T-helper 2 cell treated with Interferon-gamma antibody and Interleukin-4, amounts not matched to agents 5 μg/mL and 100 μg/mL, for 36 hours (primary cell): ENCODE measurements at regions not wholly inside any gene's neighbourhood (a gene's known extent, or its start where the extent isn't known, plus 50 kb on each side); places are given as distances from the start of the nearest gene placed in this dataset.
A peak's percentile ranks its signal among the peaks of the same experiment; 100 is the strongest.
"Not testable (repeated sequence)": the region's sequence is repeated elsewhere in the genome, so short reads cannot be mapped to it uniquely, and the experiment has no call there.

Experiments used
- DNase-seq: peaks from one replicate; pipeline ENCODE4 v3.0.0; 2021; ENCODE audit warnings: low spot score
- H3K27ac Mint-ChIP-seq: one replicate; pipeline ENCODE4 v1.8.0; 2021; ENCODE audit warnings: mild to moderate bottlenecking, mixed read lengths
- H3K27me3 Mint-ChIP-seq: one replicate; pipeline ENCODE4 v1.8.0; 2021; ENCODE audit warnings: low read depth, mixed read lengths
- H3K36me3 Mint-ChIP-seq: one replicate; pipeline ENCODE4 v1.8.0; 2021; ENCODE audit warnings: low read depth, mixed read lengths
- H3K4me1 Mint-ChIP-seq: one replicate; pipeline ENCODE4 v1.8.0; 2021; ENCODE audit warnings: low read depth, mixed read lengths
- H3K4me3 Mint-ChIP-seq: one replicate; pipeline ENCODE4 v1.8.0; 2022; ENCODE audit warnings: mild to moderate bottlenecking, moderate library complexity, mixed read lengths
- H3K9me3 Mint-ChIP-seq: one replicate; pipeline ENCODE4 v1.8.0; 2021; ENCODE audit warnings: mixed read lengths

DNA sequence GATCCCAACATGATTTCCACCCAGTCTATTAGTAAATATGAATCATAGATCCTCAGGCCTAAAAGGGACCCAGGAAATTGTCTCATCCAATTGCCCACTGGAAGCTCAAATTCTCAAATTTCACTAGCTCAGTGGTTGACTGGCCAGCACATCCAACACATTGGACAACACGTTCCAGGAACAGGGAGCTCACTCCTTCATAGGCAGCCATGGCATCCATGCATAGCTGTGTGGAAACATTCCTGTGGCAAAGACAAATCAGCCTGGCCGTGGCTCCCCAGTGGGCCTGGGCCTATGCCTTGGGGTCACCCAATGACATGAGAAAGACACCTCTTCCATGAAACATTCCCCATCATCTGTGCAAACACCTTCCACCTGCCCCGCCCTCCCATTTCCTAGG lies 261.1 kb downstream of the ANAPC1 start:
- DNase-seq: no peak
- peaks cover 26% of the 10 kb centered on the region for H3K27me3 Mint-ChIP-seq
- no peak overlapping the region for H3K4me3 Mint-ChIP-seq
- H3K9me3 Mint-ChIP-seq: peaks cover 13% of the 10 kb centered on the region
- no peak overlapping the region for H3K27ac Mint-ChIP-seq
- peaks cover 13% of the 10 kb centered on the region for H3K36me3 Mint-ChIP-seq
- peaks cover 32% of the 10 kb centered on the region for H3K4me1 Mint-ChIP-seq

DNA sequence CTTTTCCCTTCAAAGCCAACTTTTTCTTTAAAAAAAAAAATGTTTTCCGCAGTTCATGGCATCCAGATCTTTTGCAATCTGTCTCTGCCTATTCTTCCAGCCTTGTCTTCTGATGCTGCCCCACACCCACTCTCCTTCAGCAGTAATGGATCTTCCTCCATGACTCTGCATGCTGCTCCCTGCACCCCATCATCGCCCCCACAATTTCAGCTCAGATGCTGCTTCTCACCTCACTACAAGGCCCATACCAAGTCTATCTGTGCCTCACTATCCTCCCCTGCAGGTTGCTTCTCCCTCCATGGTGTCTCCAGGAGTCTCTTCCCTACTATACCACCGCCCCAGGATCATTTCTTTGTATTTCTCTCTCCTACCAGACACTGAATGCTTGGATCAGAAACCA lies 260.6 kb downstream of the ANAPC1 start:
- Mint-ChIP-seq H3K4me3 (no peak overlapping the region), H3K4me1 (peaks cover 32% of the 10 kb centered on the region), H3K36me3 (peaks cover 15% of the 10 kb centered on the region), H3K27me3 (peaks cover 28% of the 10 kb centered on the region), H3K27ac (no peak overlapping the region), H3K9me3 (peaks cover 18% of the 10 kb centered on the region)
- no peak for DNase-seq

DNA sequence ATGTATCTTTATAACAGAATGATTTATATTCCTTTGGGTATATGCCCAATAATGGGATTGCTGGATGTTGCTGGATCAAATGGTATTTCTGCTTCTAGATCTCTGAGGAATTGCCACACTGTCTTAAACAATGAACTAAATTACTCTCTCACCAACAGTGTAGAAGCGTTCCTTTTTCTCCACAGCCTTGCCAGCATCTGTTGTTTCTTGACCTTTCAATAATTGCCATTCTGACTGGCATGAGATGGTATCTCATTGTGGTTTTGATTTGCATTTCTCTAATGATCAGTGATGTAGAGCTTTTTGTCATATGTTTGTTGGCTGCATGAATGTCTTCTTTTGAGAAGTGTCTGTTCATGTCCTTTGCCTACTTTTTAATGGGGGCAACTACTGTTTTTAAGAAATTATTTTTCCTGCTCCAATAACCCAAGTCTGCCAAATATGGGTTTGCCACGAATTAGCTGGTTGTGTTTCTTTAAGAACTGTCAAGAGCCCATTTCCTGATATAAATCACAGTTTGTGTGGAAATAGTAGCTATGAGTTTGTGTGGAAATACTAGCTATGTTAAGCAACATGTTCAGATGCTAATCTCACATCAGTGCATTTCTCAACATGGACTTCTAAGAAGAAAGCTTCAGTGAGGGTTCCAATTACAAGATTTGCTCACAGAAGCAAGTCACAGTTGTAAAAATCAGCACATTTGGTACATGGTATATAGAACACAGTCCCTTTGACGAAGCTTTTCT lies 259.4 kb downstream of the ANAPC1 start:
- peaks cover 32% of the 10 kb centered on the region for H3K4me1 Mint-ChIP-seq
- no peak for DNase-seq
- H3K36me3 Mint-ChIP-seq: peaks cover 20% of the 10 kb centered on the region
- peaks cover 28% of the 10 kb centered on the region for H3K9me3 Mint-ChIP-seq
- H3K4me3 Mint-ChIP-seq: peak overlapping the region; percentile 63
- H3K27me3 Mint-ChIP-seq: peaks cover 27% of the 10 kb centered on the region
- H3K27ac Mint-ChIP-seq: peak overlapping the region; percentile 24

DNA sequence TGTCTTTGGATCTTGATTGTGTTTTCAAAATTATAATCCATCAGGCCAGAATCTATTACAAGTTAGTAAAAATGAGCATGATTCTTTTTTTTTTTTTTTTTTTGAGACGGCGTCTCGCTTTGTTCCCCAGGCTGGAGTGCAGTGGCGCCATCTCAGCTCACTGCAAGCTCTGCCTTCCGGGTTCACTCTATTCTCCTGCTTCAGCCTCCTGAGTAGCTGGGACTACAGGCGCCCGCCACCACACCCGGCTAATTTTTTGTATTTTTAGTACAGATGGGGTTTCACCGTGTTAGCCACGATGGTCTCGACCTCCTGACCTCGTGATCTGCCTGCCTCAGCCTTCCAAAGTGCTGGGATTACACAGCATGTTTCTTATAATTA lies 258.8 kb downstream of the ANAPC1 start:
- H3K9me3 Mint-ChIP-seq: peaks cover 33% of the 10 kb centered on the region
- peaks cover 25% of the 10 kb centered on the region for H3K27me3 Mint-ChIP-seq
- peaks cover 20% of the 10 kb centered on the region for H3K36me3 Mint-ChIP-seq
- not testable (repeated sequence) for DNase-seq
- H3K27ac Mint-ChIP-seq: peak overlapping the region; percentile 90
- peaks cover 32% of the 10 kb centered on the region for H3K4me1 Mint-ChIP-seq
- H3K4me3 Mint-ChIP-seq: peak overlapping the region; percentile 63

DNA sequence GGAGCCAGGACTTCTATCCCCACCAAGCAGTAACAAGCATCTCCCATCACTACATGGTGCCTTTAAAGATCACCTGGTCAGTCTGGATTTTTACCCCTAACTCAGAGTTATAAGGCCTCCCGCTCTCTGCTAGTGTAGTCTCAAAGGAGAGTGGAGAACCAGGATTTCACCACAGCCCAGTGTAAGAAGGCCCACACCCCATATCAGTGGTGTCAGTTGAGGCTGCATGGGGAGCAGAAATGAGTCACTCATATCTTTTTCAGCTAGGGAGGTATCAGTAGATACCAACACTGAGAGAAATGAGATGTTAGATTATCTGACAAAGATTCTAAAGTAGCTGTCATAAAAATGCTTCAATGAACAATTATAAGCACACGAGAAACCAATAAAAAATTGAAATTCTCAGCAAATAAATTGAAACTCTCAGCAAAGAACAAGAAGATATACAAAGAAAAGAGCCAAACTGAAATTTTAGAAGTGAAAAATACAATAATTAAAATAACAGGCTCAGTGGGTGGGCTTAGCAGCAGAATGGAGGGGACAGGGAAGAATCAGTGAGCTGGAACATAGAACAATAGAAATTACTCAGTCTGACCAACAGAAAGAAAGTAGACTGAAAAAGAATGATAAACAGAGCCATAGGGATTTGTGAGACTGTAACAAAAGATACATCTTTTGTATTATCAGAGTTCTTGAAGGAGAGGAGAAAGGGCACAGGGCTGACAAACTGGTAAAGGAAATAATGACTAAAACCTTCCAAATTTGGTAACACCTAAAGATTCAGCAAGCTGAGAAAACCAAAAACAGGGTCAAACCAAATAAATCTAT lies 257.7 kb downstream of the ANAPC1 start:
- Mint-ChIP-seq H3K4me3 (peak overlapping the region; percentile 62), H3K27ac (peak overlapping the region; percentile 90), H3K4me1 (peaks cover 32% of the 10 kb centered on the region), H3K9me3 (peaks cover 40% of the 10 kb centered on the region), H3K27me3 (peaks cover 20% of the 10 kb centered on the region), H3K36me3 (peaks cover 25% of the 10 kb centered on the region)
- peak; percentile 65 for DNase-seq

- peaks cover 20% of the 10 kb centered on the region for H3K27me3 Mint-ChIP-seq
- peak overlapping the region; percentile 90 for H3K27ac Mint-ChIP-seq
- peaks cover 25% of the 10 kb centered on the region for H3K36me3 Mint-ChIP-seq
- H3K4me3 Mint-ChIP-seq: peak overlapping the region; percentile 62
- DNase-seq: no peak
- peaks cover 40% of the 10 kb centered on the region for H3K9me3 Mint-ChIP-seq
- H3K4me1 Mint-ChIP-seq: peaks cover 32% of the 10 kb centered on the region
Observed at GRCh38 chr2:111626865-111627163, 257.2 kb downstream of the ANAPC1 start.

DNA sequence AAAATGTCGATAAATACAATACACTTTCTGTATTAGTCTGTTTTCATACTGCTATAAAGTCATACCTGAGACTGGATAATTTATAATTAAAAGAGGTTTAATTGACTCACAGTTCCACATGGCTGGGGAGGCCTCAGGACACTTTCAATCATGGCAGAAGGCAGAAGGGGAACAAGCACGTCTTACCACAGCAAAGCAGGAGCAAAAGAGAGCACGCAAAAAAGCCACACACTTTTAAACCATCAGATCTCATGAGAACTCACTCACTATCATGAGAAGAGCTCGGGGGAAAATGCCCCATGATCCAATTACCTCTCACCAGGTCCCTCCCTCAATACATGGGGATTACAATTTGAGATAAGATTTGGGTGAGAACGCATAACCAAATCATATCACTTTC lies 256.7 kb downstream of the ANAPC1 start:
- H3K4me1 Mint-ChIP-seq: peaks cover 32% of the 10 kb centered on the region
- no peak overlapping the region for H3K4me3 Mint-ChIP-seq
- no peak for DNase-seq
- H3K36me3 Mint-ChIP-seq: peaks cover 25% of the 10 kb centered on the region
- peaks cover 40% of the 10 kb centered on the region for H3K9me3 Mint-ChIP-seq
- H3K27ac Mint-ChIP-seq: no peak overlapping the region
- H3K27me3 Mint-ChIP-seq: peaks cover 20% of the 10 kb centered on the region

DNA sequence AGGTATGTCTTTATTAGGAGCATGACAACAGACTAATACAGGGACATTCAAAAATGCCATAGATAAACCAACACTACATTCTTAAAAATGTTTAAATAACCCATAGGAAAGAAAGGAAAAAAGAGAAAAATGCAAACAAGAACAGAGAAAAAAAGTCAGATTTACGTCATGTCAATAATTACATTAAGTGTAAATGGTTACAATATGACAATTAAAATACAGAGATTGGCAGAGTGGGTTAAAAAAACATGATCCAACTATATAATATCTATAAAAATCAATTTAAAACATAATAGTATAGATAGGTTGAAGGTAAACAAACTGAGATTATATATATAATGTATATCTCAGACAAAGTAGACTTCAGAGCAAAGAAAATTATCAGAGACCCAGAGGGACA lies 255.8 kb downstream of the ANAPC1 start:
- H3K4me3 Mint-ChIP-seq: no peak overlapping the region
- peaks cover 20% of the 10 kb centered on the region for H3K27me3 Mint-ChIP-seq
- H3K4me1 Mint-ChIP-seq: peaks cover 42% of the 10 kb centered on the region
- H3K27ac Mint-ChIP-seq: no peak overlapping the region
- no peak for DNase-seq
- peaks cover 25% of the 10 kb centered on the region for H3K36me3 Mint-ChIP-seq
- peaks cover 40% of the 10 kb centered on the region for H3K9me3 Mint-ChIP-seq

GRCh38 chr2:111629983-111630382 lies 254.0 kb downstream of the ANAPC1 start:
- H3K4me1 Mint-ChIP-seq: peaks cover 40% of the 10 kb centered on the region
- peaks cover 29% of the 10 kb centered on the region for H3K36me3 Mint-ChIP-seq
- peaks cover 16% of the 10 kb centered on the region for H3K27me3 Mint-ChIP-seq
- DNase-seq: no peak
- no peak overlapping the region for H3K4me3 Mint-ChIP-seq
- peaks cover 40% of the 10 kb centered on the region for H3K9me3 Mint-ChIP-seq
- H3K27ac Mint-ChIP-seq: no peak overlapping the region

GRCh38 chr2:111632661-111633060 lies 251.3 kb downstream of the ANAPC1 start:
- peak; percentile 27 for DNase-seq
- Mint-ChIP-seq H3K27me3 (peaks cover 34% of the 10 kb centered on the region), H3K36me3 (peaks cover 20% of the 10 kb centered on the region), H3K4me1 (peaks cover 25% of the 10 kb centered on the region), H3K9me3 (peaks cover 41% of the 10 kb centered on the region), H3K27ac (peak overlapping the region; percentile 5), H3K4me3 (peak overlapping the region; percentile 47)

DNA sequence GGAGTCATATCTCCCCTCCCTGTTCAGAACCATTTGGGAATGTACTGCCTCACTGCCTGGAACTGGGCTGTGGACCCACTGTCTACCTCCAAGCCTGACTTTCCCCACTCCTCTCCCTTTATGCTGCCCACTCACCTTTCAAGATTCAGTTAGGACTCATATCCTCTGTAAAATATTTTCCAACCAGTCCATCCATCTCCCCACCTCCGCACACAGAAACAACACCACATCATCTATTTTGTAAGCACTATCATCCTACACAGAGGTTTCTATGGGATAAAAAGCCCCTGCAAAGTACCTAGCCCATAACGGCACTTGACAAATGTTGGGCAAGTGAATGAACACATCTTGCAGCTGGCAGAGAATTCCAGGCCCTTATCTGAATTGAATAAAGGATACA lies 250.8 kb downstream of the ANAPC1 start:
- H3K4me1 Mint-ChIP-seq: peaks cover 25% of the 10 kb centered on the region
- peak overlapping the region; percentile 47 for H3K4me3 Mint-ChIP-seq
- peak overlapping the region; percentile 5 for H3K27ac Mint-ChIP-seq
- H3K9me3 Mint-ChIP-seq: peaks cover 43% of the 10 kb centered on the region
- DNase-seq: no peak
- H3K27me3 Mint-ChIP-seq: peaks cover 37% of the 10 kb centered on the region
- H3K36me3 Mint-ChIP-seq: peaks cover 19% of the 10 kb centered on the region

DNA sequence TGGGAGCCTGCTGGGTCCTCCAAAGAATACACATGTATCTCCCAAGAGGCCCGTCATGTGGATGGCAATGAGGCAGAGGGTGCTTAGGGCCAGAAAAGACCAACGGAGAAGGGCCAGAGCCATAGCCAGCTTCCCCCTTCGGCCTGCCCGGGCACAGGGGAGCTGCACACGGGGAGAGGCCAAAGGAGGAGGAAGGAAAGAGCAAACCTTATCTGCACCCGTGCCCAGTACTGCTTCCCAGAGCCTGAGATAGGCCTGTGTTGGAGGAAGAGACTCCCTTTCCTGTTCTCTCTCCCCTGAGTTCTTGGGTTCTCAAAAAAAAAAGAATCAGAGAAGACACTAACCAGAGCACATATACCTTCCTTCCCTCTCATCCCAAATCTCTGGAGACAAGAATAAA lies 250.3 kb downstream of the ANAPC1 start:
- H3K27me3 Mint-ChIP-seq: peaks cover 37% of the 10 kb centered on the region
- peak overlapping the region; percentile 5 for H3K27ac Mint-ChIP-seq
- peaks cover 25% of the 10 kb centered on the region for H3K4me1 Mint-ChIP-seq
- no peak overlapping the region for H3K4me3 Mint-ChIP-seq
- no peak for DNase-seq
- peaks cover 17% of the 10 kb centered on the region for H3K36me3 Mint-ChIP-seq
- H3K9me3 Mint-ChIP-seq: peaks cover 39% of the 10 kb centered on the region

DNA sequence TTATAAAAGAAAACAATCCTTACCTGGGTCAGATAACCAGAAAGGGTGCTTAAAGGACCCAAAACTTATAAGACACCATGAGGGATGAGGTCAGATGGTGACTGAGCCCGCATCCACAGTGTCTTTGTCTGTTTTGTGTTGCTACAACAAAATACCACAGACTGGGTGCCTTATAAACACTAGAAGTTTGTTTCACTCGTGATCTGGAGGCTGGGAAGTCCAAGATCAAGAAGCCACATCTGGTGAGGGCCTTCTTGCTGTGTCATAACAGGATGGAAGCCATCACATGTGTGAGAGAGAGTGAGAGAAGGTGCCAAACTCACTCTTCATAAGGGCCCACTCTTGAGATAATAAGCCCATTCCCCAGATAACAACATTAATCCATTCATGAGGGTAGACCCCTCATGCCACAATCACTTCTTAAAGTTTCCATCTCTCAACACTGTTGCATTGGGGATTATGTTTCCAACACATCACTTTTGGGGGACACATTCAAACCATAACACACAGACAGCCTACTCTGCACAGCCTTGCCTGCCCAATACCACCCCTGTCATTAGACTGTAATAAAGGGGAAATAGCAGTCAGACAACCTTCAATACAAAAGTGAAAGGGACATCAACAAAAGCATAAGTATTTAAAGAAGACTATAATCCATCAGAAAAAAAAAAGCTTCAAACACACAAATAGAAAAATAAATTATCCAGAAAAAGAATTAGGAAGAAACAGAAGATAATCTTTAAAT lies 249.8 kb downstream of the ANAPC1 start:
- Mint-ChIP-seq H3K9me3 (peaks cover 35% of the 10 kb centered on the region), H3K36me3 (peaks cover 14% of the 10 kb centered on the region), H3K27me3 (peaks cover 37% of the 10 kb centered on the region), H3K4me1 (peaks cover 25% of the 10 kb centered on the region), H3K4me3 (no peak overlapping the region), H3K27ac (peak overlapping the region; percentile 5)
- peak; percentile 54 for DNase-seq

GRCh38 chr2:111634995-111635538 lies 248.9 kb downstream of the ANAPC1 start:
- peaks cover 42% of the 10 kb centered on the region for H3K27me3 Mint-ChIP-seq
- H3K9me3 Mint-ChIP-seq: peaks cover 33% of the 10 kb centered on the region
- H3K36me3 Mint-ChIP-seq: peaks cover 14% of the 10 kb centered on the region

More at GRCh38 chr2:111634995-111635538, 248.9 kb downstream of the ANAPC1 start:
- Mint-ChIP-seq H3K4me3 (no peak overlapping the region), H3K4me1 (peaks cover 25% of the 10 kb centered on the region), H3K27ac (no peak overlapping the region)
- DNase-seq: no peak
